NCI-H82 treated with DMSO at 0.1 percent for 48 hours (cell line): ENCODE measurements at regions not wholly inside any gene's neighbourhood (a gene's known extent, or its start where the extent isn't known, plus 50 kb on each side); places are given as distances from the start of the nearest gene placed in this dataset.
"Not testable (repeated sequence)": the region's sequence is repeated elsewhere in the genome, so short reads cannot be mapped to it uniquely, and the experiment has no call there.

Experiments used
- DNase-seq: peaks from one replicate; lab custom pipeline; 2025; ENCODE audit not compliant: unreplicated experiment; lab: John Stamatoyannopoulos, UW

DNA sequence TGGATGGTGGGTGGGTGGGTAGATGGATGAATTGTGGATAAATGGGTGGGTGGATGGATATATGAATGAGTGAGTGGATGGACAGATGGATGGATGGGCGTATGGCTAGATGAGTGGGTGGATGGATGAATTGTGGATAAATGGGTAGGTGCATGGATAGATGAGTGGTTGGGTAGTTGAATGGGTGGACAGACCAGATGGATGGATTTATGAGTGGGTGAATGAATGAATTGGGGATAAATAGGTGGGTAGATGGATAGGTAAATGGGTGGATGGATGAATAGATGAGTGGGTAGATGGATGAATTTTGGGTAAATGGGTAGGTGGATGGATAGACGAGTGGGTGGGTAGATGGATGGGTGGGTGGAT, 108.7 kb downstream of the NPIPB11 start:
- DNase-seq, result not testable (repeated sequence)

DNA sequence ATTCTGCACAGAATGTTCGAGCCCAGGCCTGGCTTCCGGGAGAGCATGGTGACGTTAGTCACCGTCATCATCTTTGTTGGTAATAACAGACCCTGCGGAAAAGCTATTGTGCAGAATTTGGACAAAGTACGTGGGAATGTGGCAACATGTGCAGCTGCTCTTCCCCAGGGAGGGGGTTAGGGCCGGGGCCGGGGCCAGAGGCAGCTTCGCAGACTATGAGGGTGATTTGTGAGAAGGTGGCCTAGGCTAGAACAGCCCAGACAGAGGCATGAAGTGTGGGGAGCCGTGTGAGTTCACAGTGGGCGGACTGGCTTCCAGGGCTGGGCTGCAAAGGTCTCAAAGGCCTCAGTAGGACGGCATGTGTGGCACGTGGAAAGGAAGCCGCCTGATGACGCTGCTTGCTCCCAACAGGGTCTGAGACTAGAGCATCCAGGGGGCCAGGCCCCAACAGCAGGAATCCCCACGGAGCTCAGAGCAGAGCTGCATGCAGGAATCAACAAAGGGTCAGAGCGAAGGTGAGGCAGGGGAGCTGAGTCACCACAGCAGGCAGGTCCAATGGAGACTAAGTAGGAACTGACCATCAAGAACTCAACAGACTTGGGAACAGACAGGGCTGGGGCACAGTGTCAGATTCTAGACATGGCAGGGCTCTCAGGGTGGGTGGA, 109.2 kb downstream of the NPIPB11 start:
- DNase-seq, result not testable (repeated sequence)

DNA sequence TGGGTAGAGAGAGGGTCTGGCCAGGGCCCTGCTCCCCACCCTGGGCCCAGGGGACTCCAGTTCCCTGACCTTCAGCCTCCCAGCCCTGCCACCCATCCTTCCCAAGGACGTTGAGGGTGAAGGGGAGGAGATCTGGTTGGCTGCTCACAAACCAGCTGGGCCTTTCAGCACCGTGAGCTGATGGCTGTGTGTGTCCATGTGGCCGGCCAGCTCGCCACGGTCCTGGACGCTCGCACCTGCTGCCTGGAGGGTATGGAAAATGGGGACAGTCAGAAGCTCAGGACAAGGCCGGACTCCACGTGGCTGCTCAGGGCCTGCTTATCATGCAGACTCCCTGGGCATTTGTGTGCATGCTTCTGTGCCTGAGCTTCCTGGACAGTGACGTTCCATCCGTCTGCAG, 110.3 kb downstream of the NPIPB11 start:
- DNase-seq, result not testable (repeated sequence)

DNA sequence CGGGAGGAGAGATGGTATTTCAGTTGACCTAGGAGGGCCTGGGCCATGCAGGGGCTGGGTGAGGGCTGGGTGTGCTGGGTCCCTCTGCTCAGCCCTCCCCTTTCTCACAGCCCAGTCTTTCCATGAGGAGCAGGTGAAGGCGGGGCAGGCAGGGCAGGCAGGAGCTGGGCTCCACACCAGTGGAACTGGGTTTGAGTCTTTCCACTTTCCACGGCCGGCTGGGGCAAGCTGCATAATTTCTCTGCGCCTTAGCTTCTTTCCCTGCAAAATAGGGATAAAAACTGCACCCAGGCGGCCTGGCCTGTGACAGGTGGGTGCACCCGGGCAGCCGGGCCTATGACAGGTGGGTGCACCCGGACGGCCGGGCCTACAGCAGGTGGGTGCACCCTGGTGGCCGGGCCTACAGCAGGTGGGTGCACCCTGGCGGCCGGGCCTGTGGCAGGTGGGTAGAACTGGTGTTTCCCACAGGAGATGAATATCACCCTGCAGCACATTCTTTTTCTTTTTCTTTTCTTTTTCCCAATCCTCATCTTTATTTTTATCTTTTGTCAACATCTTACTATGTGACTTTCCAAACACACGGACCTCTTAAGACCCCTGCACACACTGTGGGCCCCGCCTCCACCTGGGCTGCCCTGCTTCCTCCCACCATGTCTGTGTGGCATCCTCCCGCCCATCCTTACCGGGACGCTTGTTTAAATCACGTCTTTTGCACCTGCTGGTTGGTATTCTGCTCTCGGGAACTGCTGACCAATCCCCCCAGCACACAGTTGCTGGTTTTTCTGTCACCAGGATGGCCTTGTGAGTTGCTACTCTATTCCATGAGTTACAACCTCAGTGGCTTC, 111.3 kb downstream of the NPIPB11 start:
- DNase-seq, result not testable (repeated sequence)

DNA sequence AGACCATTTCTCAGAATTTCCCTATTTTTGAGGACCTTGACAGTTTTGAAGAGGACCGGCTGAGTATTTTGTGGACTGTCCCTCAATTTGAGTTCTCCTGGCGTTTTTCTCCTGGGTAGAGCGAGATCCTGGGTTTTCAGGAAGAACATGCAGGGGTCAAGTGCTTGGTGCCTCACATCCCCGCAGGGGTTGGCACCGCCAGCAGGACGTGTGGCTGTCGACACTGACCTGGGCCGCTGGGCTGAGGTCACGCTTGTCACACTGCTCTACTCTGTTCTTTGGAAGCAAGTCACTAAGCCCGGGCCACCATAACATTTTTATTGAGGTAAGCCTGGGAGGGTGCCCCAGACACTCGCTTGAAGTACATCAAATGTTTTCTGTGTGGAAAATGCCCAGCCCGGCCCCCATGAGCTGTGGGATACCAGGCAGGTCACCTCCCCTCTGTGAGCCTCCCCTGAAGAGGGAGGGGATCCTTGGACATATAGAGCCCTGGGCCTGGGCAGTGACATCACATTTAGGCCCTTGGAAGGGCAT, 112.0 kb downstream of the NPIPB11 start:
- not testable (repeated sequence) for DNase-seq

DNA sequence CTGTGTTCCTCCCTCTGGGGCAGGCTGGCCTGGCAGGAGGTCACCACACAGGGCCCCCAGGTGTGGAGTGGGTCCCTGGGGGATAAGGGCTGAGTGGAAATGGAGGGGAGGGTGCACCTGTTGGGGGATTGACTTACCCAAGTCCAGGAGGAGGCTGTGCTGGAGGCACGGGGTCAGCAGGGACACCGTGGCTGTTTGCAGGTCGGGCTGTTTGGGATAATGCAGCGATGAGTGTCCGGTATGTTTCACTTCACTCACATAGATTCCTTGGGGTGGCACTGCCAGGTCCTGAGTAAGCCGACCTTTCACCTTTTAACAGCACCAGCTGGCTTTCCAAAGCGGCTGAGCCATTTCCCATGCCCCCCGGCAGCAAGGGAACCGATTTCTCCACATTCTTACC, 113.0 kb downstream of the NPIPB11 start:
- not testable (repeated sequence) for DNase-seq

DNA sequence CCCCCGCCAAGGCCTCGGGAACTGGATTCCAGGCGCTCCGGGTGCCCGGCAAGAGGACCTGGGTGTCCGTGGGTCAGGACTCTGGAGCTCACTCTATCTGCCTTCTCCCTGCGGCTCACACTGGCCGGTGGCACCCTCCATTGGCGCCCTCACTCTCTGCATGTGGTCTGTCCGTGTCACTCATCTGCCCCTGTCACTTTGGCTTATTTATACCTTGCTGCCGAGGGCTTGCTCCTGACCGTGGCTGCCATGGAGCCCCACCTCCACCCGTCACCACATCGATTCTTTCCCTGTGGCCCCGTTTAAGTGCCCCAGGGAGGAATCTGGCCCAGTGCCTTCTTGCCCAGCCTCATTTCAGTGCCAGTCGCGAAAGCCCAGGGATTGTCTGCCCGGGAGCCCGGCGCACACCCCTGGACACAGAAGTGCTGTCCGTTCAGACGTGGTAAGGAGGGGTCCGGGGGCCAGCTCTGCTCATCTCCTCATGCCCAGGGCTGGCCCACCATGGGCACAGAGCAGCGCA, 113.5 kb downstream of the NPIPB11 start:
- DNase-seq, result not testable (repeated sequence)

DNA sequence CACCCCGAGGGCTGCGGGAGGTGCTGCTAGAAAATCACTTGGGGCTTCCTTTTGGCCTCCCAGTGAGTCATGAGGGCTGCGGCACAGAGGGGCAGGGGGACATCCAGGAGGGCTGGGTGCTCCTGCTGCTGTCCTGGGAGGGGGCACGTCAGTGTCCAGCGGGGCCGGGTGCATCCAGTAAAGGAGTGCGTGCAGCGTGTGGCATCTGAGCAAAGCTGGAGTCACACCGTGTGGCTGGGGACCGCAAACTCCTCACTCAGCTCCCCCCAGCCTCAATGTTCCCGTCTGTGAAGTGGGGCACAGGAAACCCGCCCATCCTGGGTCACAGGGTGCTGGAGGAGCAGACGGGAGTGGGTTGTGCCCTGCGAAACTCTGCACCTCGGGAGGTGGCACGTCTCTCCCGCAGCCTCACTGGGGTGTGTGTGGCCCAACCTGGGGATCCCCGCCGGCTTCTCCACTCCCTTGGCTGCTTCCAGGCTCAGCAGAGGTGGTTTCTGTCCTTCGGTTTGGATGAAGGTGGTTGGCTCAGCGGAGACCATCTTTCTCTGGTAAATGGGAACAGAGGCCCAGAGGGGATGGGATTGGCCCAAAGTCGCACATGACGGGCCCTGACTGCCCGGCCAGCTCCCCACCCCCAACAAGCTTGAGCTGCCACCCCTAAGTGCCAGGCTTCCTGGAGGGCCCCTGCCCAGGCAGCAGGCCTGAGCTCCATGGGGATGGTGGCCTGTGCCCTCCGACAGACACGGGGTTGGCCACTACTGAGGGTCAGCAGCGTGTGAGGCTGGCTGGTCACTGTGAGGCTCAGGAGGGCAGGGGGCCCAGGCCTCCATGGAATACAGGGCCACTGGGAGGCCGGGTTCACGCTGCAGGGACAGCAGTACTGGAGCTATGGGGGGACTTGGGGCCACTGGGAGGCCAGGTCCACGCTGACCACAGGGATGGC, 114.9 kb downstream of the NPIPB11 start:
- not testable (repeated sequence) for DNase-seq

DNA sequence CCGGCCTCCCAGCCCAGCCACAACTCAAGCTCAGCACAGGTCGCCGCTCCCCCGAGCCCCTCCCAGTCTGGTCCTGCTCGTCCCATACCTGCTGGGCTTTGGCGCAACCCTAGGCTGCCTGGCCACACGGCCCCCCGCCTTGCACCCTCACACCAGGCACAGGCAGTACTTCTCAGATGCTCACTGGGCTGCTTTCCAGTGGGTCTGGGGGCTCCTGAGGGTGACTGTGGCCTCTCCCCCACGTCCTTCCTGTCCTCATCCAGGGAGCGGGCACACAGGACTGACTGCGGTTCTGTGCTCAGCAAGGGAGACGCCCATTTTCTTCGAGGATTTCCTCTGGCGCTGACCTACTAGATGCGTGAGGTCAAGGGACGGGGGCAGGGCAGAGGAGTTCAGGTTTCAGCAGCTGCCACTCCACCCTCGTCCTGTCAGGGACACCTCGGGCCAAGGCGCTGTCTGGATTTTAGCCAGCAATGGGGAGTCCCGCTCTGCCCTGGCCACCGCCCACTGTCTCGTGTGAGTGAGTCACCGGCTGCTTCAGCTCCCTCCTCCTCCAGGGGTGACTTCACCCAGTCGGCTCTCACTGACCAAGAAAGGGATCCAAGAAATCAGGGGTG, 115.8 kb downstream of the NPIPB11 start:
- no peak for DNase-seq

DNA sequence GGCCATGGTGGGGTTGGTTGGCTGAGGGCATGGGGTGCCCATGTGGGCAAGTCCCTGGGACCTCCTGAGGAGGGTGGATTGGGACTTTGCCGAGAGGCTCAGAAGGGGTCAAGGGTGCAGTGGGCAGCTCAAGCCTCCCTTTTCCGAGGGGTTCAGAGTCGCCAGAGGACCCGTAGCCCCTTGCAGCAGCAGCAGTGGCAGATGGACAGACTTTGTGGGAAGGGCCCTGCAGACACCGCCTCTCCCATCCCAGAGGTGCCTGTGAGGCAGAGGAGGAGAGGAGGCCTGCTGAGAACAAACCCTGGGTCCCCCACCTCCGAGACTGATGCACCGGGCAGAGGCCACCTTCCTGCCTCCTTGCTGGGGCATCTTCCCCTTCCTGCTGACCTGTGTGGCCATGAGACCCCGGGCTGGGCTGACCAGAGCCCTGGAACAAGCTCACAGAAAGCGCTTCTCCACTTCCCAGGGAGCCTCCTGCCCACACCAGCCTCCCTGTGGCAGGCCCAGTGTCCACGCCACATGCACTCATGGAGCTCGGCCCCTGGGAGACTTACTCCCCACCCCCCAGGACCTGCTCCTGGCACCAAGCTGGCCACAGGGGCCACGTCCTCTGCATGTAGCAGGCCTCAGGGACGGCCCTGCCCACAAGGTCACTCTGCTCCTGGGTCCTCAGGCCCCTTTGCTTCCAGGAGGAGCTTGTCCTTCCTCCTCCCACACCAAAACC, 116.8 kb downstream of the NPIPB11 start:
- not testable (repeated sequence) for DNase-seq

DNA sequence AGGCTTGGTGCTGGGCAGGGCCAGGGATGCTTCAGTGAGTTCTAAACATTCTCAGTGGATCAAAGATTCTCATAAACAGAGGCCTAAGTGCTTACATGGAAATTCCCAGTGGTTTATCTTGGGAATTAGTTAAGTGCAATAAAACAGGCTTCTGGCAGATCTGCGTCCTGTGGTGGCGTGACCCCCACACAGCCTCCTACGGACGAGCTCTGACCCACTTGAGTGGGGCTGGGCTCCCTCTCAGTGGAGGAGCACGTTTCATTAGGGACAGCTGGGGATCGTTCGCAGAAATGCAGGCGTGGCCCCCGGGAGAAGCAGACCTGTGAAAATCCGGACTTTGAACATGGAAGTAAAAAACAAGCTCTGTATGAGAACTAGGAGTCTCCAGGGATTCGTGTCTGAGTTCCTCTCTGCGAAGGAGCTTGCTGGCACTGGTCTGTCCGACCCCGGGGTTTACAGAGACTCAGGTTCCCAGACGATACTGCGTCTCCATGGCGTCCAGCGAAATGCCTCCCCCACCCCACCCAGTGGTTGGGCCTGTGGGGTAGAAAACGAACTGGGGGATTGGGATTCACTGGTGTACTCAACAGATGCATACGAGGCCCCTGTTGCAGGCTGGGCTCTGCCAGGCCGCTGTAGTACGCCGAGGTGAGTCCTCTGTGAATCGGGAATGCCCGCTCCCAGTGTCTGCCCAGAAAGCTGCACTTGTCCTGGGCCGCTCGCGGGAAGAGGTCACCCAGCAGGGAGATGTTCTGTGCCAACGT, 117.6 kb downstream of the NPIPB11 start:
- not testable (repeated sequence) for DNase-seq

DNA sequence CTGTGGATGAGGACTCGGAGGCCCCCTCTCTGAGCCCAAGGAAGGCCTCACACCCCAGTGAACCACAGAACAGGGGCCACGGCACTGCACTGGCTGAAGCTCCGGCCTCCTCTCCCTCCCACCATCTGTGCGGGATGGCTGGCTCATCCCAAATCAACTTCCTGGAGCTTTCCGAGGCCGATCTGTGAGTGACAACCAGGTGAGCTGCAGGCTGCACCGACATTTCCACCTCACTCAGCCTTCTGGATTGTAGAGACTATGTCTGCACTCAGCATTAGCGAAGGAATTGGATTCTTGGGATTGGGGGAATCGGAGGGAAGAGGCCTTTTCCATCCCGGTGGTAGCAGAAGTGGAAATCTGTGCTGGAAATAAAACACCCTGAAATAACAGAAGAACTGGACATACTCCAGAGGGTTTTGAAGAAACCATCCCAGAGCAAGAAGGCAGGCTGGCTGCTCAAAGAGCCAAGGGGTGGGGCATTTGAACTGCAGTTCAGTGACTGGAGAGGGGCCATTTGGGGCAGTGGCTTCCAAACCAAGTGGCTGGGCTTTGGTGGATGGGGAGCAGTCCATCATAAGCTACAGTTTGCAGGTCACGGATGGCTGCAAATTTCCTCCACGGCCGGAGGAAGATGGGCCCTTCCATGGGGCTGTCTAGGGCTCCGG, 118.5 kb downstream of the NPIPB11 start:
- DNase-seq, result not testable (repeated sequence)

DNA sequence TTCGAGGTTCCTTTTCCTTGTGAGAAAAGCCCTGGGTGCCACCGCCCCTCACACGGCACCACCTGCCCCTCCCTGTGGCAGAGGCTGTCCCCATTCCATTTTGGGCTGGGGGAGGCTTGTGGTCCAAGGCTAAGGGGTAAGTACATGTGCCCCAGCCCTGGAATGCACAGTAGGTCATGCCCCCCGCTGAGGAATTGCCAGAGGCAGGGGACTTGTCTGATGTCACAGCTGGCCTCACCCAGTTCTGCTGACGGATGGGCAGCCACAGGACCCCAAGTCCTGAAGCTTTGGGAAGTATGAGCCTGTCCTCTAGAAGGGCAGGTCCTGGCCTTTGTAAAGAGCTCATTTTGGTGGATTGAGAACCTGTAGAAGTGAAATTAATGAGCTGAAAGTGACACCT, 119.3 kb downstream of the NPIPB11 start:
- DNase-seq, result not testable (repeated sequence)

DNA sequence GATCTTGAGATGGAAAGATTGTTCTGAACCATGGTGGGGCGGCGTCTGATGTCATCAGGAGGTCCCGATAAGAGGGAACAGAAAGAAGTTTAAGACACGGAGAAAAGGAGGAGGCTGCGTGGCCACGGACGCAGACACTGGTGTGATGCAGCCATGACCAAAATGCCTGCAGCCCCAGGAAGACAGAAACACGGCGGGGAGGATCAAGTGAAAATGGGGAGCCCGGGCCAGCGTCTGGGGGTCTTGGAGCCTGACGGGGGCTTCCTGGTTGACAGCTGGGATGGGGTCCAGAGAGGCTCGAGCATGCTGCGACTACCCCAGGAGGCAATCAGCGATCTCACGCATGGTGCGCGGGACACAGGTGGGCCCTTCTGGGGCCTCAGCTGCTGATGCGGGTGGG, 119.7 kb downstream of the NPIPB11 start:
- not testable (repeated sequence) for DNase-seq

DNA sequence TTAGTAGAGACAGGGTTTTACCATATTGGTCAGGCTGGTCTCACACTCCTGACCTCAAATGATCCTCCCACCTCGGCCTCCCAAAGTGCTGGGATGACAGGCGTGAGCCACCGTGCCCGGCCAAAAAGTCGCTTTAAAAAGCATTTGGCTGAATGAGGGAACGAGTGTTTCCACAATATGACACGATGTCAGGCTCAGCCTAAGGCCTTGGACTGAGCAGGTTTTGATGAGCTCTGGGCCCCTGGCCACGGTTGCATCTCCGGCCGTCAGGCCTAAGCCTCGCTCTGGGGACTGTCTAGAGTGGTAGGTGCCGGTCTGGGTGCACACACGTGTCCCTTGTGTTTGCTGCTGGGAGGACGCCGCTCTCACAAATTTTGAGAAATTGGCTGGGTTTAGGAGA, 120.3 kb downstream of the NPIPB11 start:
- DNase-seq, result not testable (repeated sequence)

DNA sequence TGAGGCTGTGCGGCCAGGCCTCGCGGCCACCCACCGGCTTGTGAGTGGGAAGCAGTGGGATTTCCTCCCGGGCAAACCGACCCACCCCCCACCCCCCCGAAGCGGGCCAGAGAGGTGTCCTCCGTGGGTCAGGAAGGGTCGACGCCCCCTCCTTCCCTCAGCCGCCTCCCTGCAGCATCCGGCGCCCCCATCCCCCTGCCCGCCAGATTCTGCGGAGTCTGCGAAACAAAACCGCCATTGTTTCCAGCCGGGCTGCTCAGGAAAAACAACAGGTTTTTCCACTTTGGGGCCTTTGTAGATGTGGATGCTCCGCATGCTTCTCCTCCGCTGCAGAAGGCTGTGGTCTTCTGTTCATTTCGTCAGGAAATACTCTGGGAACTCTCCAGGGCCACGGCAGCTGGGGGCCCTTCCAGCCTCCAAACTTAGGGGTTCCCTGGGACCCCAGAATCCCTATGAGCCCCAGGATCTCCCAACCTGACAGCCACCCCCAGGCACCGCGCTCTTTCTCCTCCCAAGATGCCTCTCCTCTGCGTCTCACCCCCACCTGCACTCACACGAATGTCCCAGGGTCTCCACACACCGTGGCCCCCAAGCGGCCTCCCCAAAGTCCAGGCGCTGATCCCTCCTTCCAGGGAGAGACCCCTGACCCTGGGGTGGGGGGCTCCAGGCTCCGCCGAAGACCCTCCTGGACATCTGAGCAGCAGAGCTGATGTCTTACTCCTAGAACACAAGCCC, 121.2 kb downstream of the NPIPB11 start:
- not testable (repeated sequence) for DNase-seq

DNA sequence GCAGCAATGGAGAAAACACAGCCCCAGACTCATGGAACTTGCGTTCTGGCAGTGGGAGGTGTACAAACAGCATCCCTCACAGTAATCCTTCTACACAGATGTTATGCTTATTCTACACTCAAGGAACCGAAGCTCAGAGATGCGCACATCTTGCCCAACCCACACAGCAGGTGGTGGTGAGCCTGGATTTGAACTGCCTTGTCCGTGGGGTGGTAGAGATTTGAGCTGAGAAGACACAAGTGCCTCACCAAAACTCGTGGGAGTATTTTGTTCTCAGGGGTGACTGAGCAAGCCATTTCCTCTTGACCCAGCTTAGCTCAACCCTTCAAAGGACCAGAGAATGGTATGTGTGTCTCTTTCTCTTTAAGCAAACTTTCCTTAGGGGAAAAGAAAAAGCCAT, 121.8 kb downstream of the NPIPB11 start:
- DNase-seq, result not testable (repeated sequence)

DNA sequence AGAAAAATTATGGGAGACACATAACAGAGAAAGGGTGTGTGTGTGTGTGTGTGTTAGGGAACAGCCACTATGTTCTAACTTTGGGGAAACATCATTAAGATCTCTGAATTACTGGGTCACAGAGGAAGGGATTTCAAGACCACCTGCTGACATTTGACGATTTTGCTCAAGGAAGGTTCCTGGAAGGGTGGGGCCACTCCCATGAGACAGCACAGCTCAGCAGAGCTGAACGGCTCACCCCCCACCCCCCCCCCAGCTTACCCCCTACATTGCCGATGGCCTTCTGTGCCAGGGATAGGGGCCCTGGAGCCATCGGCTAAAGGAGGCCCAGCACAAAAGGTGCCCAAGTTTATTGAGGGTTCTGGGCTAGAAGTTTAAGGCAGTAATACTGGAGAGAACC, 122.4 kb downstream of the NPIPB11 start:
- not testable (repeated sequence) for DNase-seq
